GM18526 (cell line): ENCODE measurements at regions not wholly inside any gene's neighbourhood (a gene's known extent, or its start where the extent isn't known, plus 50 kb on each side); places are given as distances from the start of the nearest gene placed in this dataset.

Experiments
- POLR2A ChIP-seq: IDR thresholded peaks from 3 replicates; pipeline ENCODE4 v1.6.1; 2011; ENCODE audit not compliant: insufficient read length; ENCODE audit errors: extremely low read depth

DNA sequence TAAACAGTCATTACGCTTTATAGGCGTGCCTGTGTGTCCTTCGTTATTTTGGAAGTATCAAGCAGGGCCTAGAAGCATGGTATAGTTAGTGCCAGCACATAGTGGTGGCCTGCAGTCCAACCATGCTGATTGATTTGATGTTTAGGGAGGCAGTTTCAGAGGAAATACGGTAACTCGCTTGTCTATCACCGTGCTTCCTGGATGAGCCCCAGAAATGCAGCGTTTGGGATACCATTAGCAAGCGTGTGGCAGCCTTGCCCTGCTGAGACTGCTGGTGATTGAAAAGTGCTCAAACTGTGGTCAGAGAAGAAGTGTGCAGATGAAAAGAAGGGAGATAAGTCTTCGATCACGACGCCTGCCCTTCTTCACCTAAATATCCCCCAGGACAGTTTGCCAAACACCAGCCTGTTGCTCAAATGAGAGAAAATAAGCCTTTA, 158.4 kb downstream of the CHIC2 start:
- no peak for TF ChIP-seq POLR2A

DNA sequence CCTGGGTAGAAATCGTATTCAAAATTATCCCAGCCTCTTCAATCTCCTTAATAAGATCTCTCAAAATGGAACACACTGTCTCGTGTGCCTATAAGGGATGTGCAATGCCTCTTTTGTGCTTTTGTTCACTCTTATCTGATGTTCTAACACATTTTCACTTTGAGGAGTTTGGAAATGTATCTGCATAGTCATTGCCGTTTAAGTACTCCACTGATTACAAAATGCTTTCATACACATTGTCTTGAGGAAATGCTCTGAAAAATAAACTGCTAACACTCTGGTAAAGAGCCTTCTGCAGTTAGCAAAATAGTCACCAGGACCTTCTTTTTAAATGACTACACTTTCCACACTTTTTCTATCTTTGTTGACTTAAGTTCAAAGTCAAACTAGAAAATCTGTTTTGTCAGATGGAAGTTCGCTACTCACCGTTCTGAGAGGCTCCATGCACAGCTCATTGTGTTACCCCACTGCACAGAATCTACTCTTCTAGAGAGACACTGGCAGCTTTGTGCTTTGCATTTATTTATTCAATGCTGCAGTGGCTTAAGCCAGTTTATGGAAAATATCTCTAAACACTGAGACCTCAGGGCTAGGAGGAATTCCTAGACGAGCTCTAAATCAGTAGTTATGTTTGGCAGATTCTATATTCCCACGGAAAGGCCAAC, 159.0 kb downstream of the CHIC2 start:
- TF ChIP-seq POLR2A, result no peak

DNA sequence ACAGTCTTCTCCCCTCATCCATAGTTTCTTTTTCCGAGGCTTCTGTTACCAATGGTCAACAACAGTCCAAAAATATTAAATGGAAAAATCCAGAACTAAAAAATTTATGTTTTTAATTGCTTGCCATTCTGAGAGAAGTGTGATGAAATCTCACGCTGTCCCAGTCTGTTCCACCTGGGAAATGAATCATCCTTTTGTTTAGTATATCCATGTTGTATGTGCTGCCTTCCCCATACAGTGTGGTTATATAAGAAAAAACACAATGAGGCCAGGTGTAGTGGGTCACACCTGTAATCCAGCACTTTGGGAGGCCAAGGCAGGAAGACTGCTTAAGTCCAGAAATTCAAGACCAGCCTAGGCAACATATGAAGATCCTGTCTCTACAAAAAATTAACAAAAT, 161.6 kb downstream of the CHIC2 start:
- no peak for TF ChIP-seq POLR2A

DNA sequence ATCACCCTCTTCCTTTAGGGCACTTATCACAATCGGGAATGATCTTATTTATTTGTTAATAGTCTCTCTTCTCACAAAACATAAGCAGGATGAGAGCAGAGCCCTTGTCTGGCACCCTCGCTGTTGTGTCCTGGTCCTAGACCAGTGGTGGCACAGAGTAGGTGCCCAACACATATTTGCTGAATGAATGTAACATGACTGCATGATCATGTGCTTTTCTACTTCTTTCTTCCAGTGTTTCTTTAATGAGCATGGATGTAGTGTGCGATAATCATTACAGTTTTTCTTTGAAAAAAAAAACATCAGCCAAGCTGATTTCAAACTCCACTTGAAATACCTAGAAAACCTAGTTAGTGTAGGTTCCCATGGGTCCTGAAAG, 164.1 kb downstream of the CHIC2 start:
- no peak for TF ChIP-seq POLR2A

DNA sequence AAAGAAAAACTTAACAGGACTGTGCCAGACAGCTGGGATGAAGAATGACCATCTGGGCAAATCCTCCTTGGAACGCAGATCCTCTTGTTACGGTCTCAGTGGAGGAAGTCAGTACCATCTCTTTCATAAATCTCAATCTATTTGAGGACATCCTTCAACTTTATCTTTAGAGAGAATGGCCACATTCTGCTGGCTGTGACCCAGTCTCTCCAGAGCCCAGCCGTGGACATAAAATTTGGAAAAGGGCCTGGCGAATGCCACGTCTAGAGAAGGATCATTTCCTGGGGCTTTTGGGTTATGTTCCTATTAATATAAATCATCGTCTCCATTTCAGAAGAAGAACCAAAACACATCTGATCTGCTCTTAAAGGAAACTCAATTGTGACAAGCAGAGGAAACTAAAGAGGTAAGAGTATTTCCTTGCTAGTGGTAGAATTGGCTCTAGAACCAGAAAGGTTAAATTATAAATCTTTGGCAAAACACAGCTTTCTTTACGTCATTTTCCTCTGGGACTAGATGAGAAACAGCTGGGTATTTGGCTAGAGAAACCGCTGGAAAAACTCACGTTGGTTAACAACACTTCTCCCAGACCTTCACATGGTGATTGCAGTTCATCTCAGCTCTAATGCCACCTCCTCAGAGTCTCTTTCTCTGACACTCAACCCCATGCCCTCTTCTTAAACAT, 164.7 kb downstream of the CHIC2 start:
- no peak for TF ChIP-seq POLR2A

DNA sequence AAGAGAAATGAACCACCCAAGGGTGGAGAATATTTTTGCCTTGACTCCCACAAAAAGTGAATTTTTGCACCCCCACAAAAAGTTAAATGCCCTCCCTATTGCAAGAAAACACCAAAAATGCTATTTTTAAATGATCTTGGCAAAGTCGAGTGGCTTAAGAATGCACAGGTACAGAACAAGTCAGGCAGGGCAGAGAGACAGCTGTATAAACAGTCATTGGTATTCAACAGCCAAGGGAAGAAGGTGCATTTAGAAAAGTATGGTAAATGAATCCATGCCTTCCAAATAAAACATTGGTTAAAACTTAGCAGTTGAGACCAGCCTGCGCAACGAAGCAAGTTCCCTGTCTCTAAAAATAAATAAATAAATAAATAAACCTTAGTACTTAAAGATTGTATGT, 169.3 kb downstream of the CHIC2 start:
- no peak for TF ChIP-seq POLR2A

DNA sequence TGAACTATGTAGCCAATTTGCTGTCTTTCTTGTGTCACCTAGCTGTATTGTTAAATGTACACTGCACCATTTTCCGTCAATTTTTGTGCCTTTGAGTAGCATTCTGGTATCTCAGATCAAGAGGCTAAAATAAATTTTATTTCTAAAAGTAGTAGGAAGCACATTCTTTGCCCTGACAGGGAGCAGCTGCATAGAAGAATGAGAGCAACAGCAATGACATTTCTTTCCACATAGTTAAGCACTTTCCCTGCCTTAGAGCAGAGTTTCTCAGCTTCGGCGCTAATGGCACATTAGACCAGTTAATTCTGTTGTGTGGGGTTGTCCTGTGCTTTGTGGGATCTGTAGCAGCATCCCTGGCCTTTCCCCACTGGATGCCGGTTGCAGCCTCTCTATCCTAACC, 173.9 kb downstream of the CHIC2 start:
- TF ChIP-seq POLR2A, result no peak

DNA sequence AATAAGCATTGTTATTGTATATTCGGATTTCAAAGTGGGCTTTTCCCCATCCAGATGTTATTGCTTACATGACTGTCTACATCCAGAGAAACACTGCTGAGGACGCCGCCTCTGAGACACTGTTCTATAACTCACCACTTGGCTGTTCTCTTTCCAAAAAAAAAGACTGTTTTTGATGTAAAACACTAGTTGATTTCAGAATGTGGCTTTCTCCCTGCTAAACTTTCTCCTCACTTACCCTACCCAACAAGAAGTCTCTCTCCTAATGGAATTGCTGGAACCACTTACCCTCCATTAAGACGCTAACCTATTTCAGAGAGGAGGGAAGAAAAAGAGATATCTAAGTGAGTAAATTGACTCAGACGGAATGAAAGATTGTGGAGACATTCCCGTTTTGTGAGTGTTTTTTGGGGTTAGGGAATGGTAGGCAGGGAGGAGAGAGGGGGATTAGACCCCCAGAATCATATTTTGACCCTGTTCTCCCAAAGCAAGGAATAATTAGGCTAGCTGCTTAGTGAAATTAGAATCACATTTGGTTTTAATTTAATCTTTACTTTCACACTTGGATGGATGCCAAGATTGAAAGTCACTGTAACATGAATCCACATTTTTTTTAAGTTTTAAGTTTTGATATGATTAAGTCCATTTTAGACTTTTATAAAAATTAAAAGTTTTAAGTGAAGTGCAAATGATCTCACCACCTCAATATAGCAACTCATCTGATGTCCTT, 174.9 kb downstream of the CHIC2 start:
- no peak for TF ChIP-seq POLR2A

DNA sequence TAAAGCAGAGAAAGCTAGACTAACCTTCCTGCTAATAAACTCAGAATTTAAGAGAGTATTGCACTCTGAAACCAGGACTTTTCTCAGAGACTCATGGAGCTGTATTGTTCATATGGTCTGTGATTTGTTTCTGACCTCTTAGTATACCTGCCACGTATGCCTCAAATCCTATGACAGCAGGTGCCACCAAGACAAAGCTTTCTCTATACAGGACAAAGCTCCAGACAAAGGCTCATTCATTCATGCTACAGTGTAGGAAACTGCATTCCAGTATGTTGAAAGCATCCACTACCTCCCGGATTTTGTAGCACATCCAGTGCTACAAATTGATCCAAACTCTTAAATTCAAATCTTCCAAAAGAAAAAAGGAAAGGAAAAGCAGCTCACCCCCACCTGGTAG, 178.3 kb downstream of the CHIC2 start:
- no peak for TF ChIP-seq POLR2A

DNA sequence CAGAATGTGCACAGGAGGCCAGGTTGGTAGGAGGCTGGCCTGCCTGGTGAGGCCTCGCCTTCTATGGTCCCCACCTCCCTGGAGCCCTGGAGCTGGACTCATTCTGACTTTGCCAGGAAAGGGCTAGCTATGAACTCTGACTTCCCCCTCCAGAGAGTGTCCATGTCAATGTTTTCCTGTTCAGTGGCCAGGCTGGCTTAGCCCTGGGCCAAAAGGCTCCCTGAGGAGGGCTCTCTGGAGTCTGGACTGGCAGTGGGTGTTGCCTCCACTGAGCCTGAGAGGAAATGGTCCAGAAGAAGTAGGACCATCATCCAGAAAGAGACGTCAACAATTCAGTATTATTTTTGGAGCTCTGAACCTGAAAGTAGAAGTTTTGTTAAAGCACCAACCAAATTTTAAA, 178.7 kb downstream of the CHIC2 start:
- no peak for TF ChIP-seq POLR2A

DNA sequence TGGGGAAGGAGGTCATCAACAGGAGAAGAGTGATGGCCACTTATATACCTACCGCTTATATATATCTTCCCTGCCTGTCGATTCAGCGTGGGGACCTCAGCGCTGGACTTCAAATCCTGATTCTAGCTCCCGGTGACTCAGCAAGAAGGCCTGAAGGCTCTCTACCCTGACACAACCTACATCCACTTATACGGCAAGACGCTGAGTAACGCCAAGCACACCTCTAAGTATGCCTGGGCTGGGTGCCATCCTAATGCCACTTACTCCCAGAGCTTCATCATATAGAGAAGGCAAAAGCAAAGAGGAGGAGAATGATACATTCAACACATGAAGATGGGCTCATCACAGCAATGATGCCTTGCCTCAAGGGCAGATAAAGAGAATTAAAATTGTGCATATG, 198.3 kb downstream of the CHIC2 start:
- no peak for TF ChIP-seq POLR2A

DNA sequence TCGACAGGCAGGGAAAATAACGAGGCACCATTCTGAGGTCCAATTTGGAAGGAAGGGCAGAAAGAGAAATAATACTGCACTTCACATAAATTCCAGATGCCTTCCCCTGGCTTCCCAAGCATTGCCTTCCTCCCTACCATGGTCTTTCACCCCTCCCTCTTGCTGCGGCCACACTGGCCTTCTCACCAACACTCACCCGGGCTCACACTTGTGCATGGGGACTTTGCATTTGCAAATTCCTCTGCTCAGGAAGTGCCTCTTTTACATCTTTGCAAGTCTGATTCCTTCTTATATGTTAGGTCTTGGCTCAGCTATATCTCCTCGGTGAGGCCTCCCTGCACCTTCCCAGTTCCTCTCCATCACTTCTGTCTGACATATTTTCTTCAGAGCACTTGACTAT, 199.4 kb downstream of the CHIC2 start:
- no peak for TF ChIP-seq POLR2A

DNA sequence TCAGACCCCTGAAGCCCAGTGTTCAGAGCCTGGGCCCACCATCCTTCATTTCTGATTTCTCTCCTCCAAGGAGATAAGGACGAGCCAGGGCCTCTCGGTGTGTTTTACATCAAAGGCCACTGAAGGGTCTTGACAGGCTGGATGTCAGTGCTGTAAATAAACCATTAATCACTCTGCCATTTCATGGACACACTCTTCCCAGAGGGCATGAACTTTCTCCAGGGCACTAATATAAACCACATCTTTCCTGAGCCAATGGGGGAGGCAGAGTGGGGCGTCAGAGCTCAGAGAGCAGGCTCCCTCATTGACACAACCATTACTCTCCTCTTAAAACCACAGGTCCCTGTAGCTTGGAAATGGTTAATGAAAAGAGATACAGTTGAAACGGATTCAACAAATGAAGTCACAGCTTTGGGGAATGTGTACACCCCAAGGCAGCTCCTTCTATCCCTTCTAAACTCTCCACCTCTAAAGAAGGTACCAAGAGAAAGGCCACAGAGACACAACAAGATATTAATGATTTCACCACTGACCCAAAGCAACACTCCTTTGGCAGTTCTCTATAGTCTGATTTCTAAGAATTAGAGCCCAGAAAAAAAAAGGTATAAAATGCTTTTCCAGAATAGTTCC, 200.6 kb downstream of the CHIC2 start:
- no peak for TF ChIP-seq POLR2A

DNA sequence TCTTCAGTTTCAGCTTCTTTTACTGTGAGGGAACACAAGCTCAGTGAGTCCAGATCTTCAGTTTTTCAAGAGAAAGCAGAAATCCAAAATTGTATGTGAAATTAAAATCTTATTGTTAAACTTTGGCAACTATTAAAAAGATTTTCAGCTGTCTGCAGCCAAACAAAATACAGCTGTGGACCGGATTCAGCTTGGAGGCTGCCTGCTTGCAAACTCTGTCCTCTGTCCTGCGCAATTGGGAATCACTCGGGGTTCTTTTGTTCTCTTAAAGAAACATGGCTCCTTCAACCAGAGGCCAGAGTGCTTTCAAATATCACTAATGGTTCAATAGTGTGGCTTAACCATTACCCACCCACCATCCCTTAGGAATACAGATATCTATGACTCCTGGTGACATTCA, 201.2 kb downstream of the CHIC2 start:
- no peak for TF ChIP-seq POLR2A

DNA sequence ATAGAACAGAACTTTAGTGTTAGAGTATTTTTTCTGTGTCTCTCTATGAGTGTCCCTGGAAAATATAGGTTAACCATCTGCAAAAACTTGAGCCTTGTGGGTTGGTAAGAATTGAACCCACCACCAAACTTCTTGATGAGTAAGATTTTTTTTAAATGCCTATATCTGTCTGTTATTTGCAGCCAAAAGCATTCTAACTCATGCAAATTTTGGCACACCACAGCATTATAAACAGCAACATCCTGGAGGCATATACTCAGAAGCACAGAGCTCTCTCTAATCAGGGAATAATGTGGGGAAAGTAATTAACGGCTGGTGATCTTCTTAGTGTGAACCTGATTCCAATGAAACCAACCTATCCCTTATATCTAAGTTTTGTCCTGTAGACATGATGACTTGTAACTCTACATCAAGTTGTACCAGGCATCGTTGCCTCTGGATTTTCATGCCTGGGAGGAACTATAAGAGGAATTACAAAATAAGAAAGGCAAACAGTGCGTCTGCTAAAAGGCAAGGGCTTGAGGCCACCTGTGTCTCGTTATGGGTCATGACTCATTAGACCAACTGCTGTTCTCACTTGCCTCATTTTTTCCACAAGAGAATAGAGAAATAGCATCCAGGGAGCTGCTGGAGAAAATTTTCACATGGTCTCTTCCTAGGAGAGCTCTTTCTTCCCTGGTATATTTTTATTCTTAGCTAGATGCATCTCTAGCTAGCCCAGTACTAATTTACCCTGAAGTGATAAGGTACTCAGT, 202.4 kb downstream of the CHIC2 start:
- TF ChIP-seq POLR2A, result no peak
